Breast epithelium (tissue), 4 donors: ENCODE measurements at regions not wholly inside any gene's neighbourhood (a gene's known extent, or its start where the extent isn't known, plus 50 kb on each side); places are given as distances from the start of the nearest gene placed in this dataset.

ENCODE experiments used
- DNase-seq, 2 donors: peaks; one replicate each; pipeline ENCODE4 v3.0.0-alpha.2; 2019; ENCODE audit warnings: low spot score in 2 of 2
- H3K27ac ChIP-seq, 2 donors: fragments of 200-600 bp; sonication (generic) in 1 of 2; one replicate each; pipeline ENCODE4 v1.5.1; 2016 to 2019; ENCODE audit warnings: mild to moderate bottlenecking in 1 of 2
- H3K27me3 ChIP-seq, 2 donors: fragments of 200-600 bp; sonication (generic) in 1 of 2; one replicate each; pipeline versions ENCODE4 v1.5.1 to v1.6.0; 2017 to 2019; ENCODE audit warnings: control low read depth in 1 of 2, mild to moderate bottlenecking in 1 of 2
- H3K36me3 ChIP-seq: fragments of 200-600 bp; one replicate; pipeline ENCODE4 v1.5.1; 2019
- H3K4me1 ChIP-seq, 2 donors: fragments of 200-600 bp; sonication (generic); one replicate each; pipeline ENCODE4 v1.5.1; 2016 to 2019; ENCODE audit warnings: control low read depth in 1 of 2
- H3K4me3 ChIP-seq, 3 donors: fragments of 200-600 bp; sonication (generic); 1 replicate in 2 of 3; 2 replicates in 1 of 3; pipeline ENCODE4 v1.5.1; 2016 to 2019; ENCODE audit warnings: mild to moderate bottlenecking in 3 of 3, moderate library complexity in 2 of 3
- H3K9me3 ChIP-seq, 2 donors: fragments of 200-600 bp; sonication (generic) in 1 of 2; one replicate each; pipeline ENCODE4 v1.5.1; 2016 to 2019; ENCODE audit warnings: control low read depth in 1 of 2
- CTCF ChIP-seq, 3 donors: fragments of 450-650 bp; IDR thresholded peaks; one replicate each; pipeline ENCODE4 v1.5.1; 2016 to 2017; ENCODE audit warnings: antibody characterized with exemption in 3 of 3, mild to moderate bottlenecking in 3 of 3, moderate library complexity in 3 of 3
- POLR2A ChIP-seq: fragments of 450-650 bp; IDR thresholded peaks from one replicate; pipeline ENCODE4 v1.6.1; 2016; ENCODE audit warnings: antibody characterized with exemption, mild to moderate bottlenecking, moderate library complexity
- POLR2AphosphoS5 ChIP-seq, 3 donors: sonication (generic); formaldehyde crosslinking; IDR thresholded peaks; one replicate each; pipeline ENCODE4 v1.6.1; 2017; ENCODE audit warnings: antibody characterized with exemption in 3 of 3
- intact Hi-C: fragments of 100-400 bp; cut with DNase I; formaldehyde crosslinking; loops from one replicate; pipeline ENCODE4 v1.15.1; 2023; ENCODE audit warnings: low total_unique reads

GRCh38 chr14:59028476-59029202 is 159.8 kb upstream of the DAAM1 start:
- Histone ChIP-seq H3K27ac (no peak overlapping the region), H3K4me1 (no peaks in the 10 kb centered on the region), H3K9me3 (no peaks in the 10 kb centered on the region), H3K27me3 (no peaks in the 10 kb centered on the region), H3K4me3 (no peak overlapping the region), H3K36me3 (no peaks in the 10 kb centered on the region)
- no peak for DNase-seq
- peak in 2 of 3 donors; percentile 57 to 72 for TF ChIP-seq CTCF (IDR thresholded peaks at IDR 0.05)
- TF ChIP-seq POLR2AphosphoS5 (IDR thresholded peaks at IDR 0.05), result no peak
- no peak for TF ChIP-seq POLR2A
- intact Hi-C loops, result no loop called here

- no peak for DNase-seq
- Histone ChIP-seq H3K27me3 (no peaks in the 10 kb centered on the region), H3K9me3 (no peaks in the 10 kb centered on the region), H3K27ac (no peak overlapping the region), H3K4me3 (no peak overlapping the region), H3K36me3 (no peaks in the 10 kb centered on the region), H3K4me1 (no peaks in the 10 kb centered on the region)
- intact Hi-C loops, result no loop called here
- no peak for TF ChIP-seq POLR2AphosphoS5 (IDR thresholded peaks at IDR 0.05)
- TF ChIP-seq POLR2A, result no peak
- no peak for TF ChIP-seq CTCF (IDR thresholded peaks at IDR 0.05)
These were observed 155.6 kb upstream of the DAAM1 start for GRCh38 chr14:59032826-59033225.

- Histone ChIP-seq H3K36me3 (no peaks in the 10 kb centered on the region), H3K4me1 (no peaks in the 10 kb centered on the region), H3K4me3 (no peak overlapping the region), H3K9me3 (no peaks in the 10 kb centered on the region), H3K27ac (no peak overlapping the region), H3K27me3 (no peaks in the 10 kb centered on the region)
- DNase-seq, result no peak
- intact Hi-C loops, result no loop called here
- TF ChIP-seq POLR2A (no peak), POLR2AphosphoS5 (IDR thresholded peaks at IDR 0.05) (no peak), CTCF (IDR thresholded peaks at IDR 0.05) (no peak)
These were observed 152.3 kb upstream of the DAAM1 start for GRCh38 chr14:59036134-59036533.

- no peak for TF ChIP-seq CTCF (IDR thresholded peaks at IDR 0.05)
- no peak for TF ChIP-seq POLR2AphosphoS5 (IDR thresholded peaks at IDR 0.05)
- TF ChIP-seq POLR2A, result no peak
- H3K36me3 ChIP-seq, result no peaks in the 10 kb centered on the region
- H3K4me3 ChIP-seq, result no peak overlapping the region
- no peak for DNase-seq
- no peak overlapping the region for H3K27ac ChIP-seq
- H3K27me3 ChIP-seq, result no peaks in the 10 kb centered on the region
- intact Hi-C loops, result no loop called here
- no peaks in the 10 kb centered on the region for H3K9me3 ChIP-seq
- no peaks in the 10 kb centered on the region for H3K4me1 ChIP-seq
These were observed 151.4 kb upstream of the DAAM1 start for GRCh38 chr14:59037086-59037485.

- Histone ChIP-seq H3K27ac (no peak overlapping the region), H3K36me3 (no peaks in the 10 kb centered on the region), H3K27me3 (no peaks in the 10 kb centered on the region), H3K9me3 (no peaks in the 10 kb centered on the region), H3K4me3 (no peak overlapping the region), H3K4me1 (no peaks in the 10 kb centered on the region)
- no peak for DNase-seq
- no peak for TF ChIP-seq POLR2AphosphoS5 (IDR thresholded peaks at IDR 0.05)
- no peak for TF ChIP-seq POLR2A
- no peak for TF ChIP-seq CTCF (IDR thresholded peaks at IDR 0.05)
- intact Hi-C loops, result no loop called here
These were observed 150.8 kb upstream of the DAAM1 start for GRCh38 chr14:59037620-59038019.
